ENCODE measurements at regions not wholly inside any gene's neighbourhood (a gene's known extent, or its start where the extent isn't known, plus 50 kb on each side); places are given as distances from the start of the nearest gene placed in this dataset.
A peak's percentile ranks its signal among the peaks of the same experiment; 100 is the strongest.

DNA sequence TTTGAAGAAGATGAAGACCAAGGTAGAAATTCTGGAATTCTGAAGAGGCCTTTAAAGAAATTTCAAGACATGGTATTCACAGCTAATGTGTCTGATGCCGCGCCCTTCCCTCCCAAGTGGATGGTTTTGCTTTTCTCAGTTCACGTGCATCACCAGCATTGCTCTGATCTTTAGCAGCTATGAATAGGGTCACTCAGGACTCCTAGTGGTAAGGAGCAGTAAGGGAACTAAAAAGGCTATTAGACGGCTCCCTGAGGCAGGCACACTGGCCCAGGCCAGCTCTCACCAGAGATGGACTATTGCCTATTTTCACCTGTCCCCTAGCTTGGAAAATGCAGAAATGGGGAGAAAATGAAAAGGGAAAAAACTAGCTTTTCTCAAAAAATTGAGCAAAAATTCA, 447.5 kb upstream of the RASGEF1B start:
- TF ChIP-seq CTCF (IDR thresholded peaks at IDR 0.05): peak in 1 of 7 experiments; percentile 24
- TF ChIP-seq POLR2A (IDR thresholded peaks at IDR 0.05): no peak
- TF ChIP-seq POLR2AphosphoS5 (IDR thresholded peaks at IDR 0.05): no peak
